GM12878 (cell line): ENCODE measurements at regions not wholly inside any gene's neighbourhood (a gene's known extent, or its start where the extent isn't known, plus 50 kb on each side); places are given as distances from the start of the nearest gene placed in this dataset.

Experiments used
- ATAC-seq: fragments of 200-7000 bp; cut with Tn5 transposase; 3 replicates; pipeline ENCODE4 v1.9.1; 2020; ENCODE audit warnings: mild to moderate bottlenecking, moderate library complexity
- BruUV-seq: library from RNA; stranded (reverse); fragments of 400-500 nt; replicated peaks from 2 replicates; lab custom pipeline; 2021; lab: Mats Ljungman, UMichigan
- CTCF ChIA-PET: fragments of 300-600 bp; sonication (Branson Sonifier 250); formaldehyde crosslinking; extraction: SDS; loops from one replicate; lab custom pipeline; 2021; ENCODE audit warnings: inconsistent platforms; lab: Yijun Ruan, JAX
- POLR2A ChIA-PET: fragments of 350-600 bp; formaldehyde crosslinking; extraction: SDS; loops from one replicate; lab custom pipeline; 2021; ENCODE audit warnings: inconsistent platforms; lab: Charles Lee
- RAD21 ChIA-PET: fragments of 300-600 bp; sonication (Branson Sonifier 250); formaldehyde crosslinking; loops from one replicate; lab custom pipeline; 2023; ENCODE audit warnings: antibody characterized with exemption; ENCODE audit not compliant: unreplicated experiment; lab: Charles Lee
- SMC1A ChIA-PET: fragments of 300-600 bp; sonication (Branson Sonifier 250); formaldehyde crosslinking; loops from one replicate; lab custom pipeline; 2023; ENCODE audit not compliant: unreplicated experiment, uncharacterized antibody; lab: Charles Lee
- DNase-seq: peaks from one replicate; pipeline ENCODE4 v3.0.0-alpha.2; 2011; ENCODE audit warnings: low read depth, low spot score
- FAIRE-seq: peaks from 3 replicates; lab custom pipeline; 2011; peaks lifted over from hg19 to GRCh38; lab: Jason Lieb, UNC
- H2AFZ ChIP-seq: 2 replicates; pipeline ENCODE4 v1.6.0; 2011; ENCODE audit warnings: low read depth, low read length, control low read depth; ENCODE audit not compliant: control insufficient read depth
- H3K27ac ChIP-seq: 2 replicates; pipeline ENCODE4 v1.5.1; 2011; ENCODE audit warnings: control low read depth; ENCODE audit not compliant: control insufficient read depth, insufficient read depth
- H3K27me3 ChIP-seq, 2 experiments: replicated peaks in 1 of 2; 2 replicates each; pipeline versions ENCODE4 v1.6.0 to v1.6.1; 2011; ENCODE audit warnings: low read length in 1 of 2; ENCODE audit not compliant: control insufficient read depth in 2 of 2, insufficient read depth in 2 of 2
- H3K36me3 ChIP-seq, 2 experiments: 2 replicates each; pipeline ENCODE4 v1.5.1; 2011; ENCODE audit warnings: low read length in 1 of 2; ENCODE audit not compliant: control insufficient read depth in 2 of 2, insufficient read depth in 2 of 2
- H3K4me1 ChIP-seq: 2 replicates; pipeline ENCODE4 v1.6.1; 2011; ENCODE audit warnings: mild to moderate bottlenecking, low read length, moderate library complexity, mixed read lengths; ENCODE audit not compliant: control insufficient read depth, insufficient read depth
- H3K4me2 ChIP-seq: 2 replicates; pipeline ENCODE4 v1.6.0; 2011; ENCODE audit warnings: control low read depth; ENCODE audit not compliant: control insufficient read depth, insufficient read depth
- H3K4me3 ChIP-seq: fragments of 200-600 bp; sonication (generic); 2 replicates; pipeline ENCODE4 v1.5.1; 2016
- H3K79me2 ChIP-seq: 2 replicates; pipeline ENCODE4 v1.6.0; 2011; ENCODE audit warnings: low read length; ENCODE audit not compliant: control insufficient read depth, insufficient read depth
- H3K9ac ChIP-seq: 2 replicates; pipeline ENCODE4 v1.8.0; 2011; ENCODE audit warnings: low read length, control low read depth, mixed read lengths; ENCODE audit not compliant: control insufficient read depth, insufficient read depth
- H3K9me3 ChIP-seq: replicated peaks from 3 replicates; pipeline ENCODE4 v1.5.1; 2011; ENCODE audit warnings: mild to moderate bottlenecking, low read length; ENCODE audit not compliant: control insufficient read depth, insufficient read depth
- H4K20me1 ChIP-seq: 2 replicates; pipeline ENCODE4 v1.6.0; 2011; ENCODE audit not compliant: control insufficient read depth, insufficient read depth
- CTCF ChIP-seq, 3 experiments: IDR thresholded peaks in 2 of 3; conservative IDR thresholded peaks in 1 of 3; 2 replicates each; pipeline ENCODE4 v1.5.1; 2011; ENCODE audit warnings: low read depth in 3 of 3, low read length in 3 of 3, mild to moderate bottlenecking in 3 of 3, control low read depth in 2 of 3, moderate library complexity in 2 of 3, inconsistent platforms in 1 of 3, mixed read lengths in 1 of 3; ENCODE audit not compliant: control insufficient read depth in 2 of 3, insufficient read depth in 1 of 3; ENCODE audit errors: extremely low read depth in 1 of 3
- DPF2 ChIP-seq: fragments of 450-650 bp; IDR thresholded peaks from 2 replicates; pipeline ENCODE4 v1.6.1; 2017; ENCODE audit warnings: mild to moderate bottlenecking
- FOXK2 ChIP-seq: fragments of 450-650 bp; IDR thresholded peaks from 2 replicates; pipeline ENCODE4 v1.6.1; 2017; ENCODE audit warnings: mild to moderate bottlenecking, moderate library complexity
- HDAC6 ChIP-seq: fragments of 200-600 bp; sonication (generic); IDR thresholded peaks from one replicate; pipeline ENCODE4 v1.8.0; 2017; ENCODE audit warnings: antibody characterized with exemption; ENCODE audit not compliant: unreplicated experiment
- MYB ChIP-seq: fragments of 150-350 bp; IDR thresholded peaks from 2 replicates; pipeline ENCODE4 v1.6.1; 2014; ENCODE audit warnings: mild to moderate bottlenecking, low read depth, low read length, borderline replicate concordance
- NR2C1 ChIP-seq: fragments of 450-650 bp; IDR thresholded peaks from 2 replicates; pipeline ENCODE4 v1.6.1; 2017; ENCODE audit warnings: antibody characterized with exemption, mild to moderate bottlenecking, moderate library complexity
- PML ChIP-seq: IDR thresholded peaks from 2 replicates; pipeline ENCODE4 v1.6.1; 2012; ENCODE audit warnings: low read length, inconsistent platforms
- RB1 ChIP-seq: fragments of 450-650 bp; formaldehyde crosslinking; IDR thresholded peaks from 2 replicates; pipeline ENCODE4 v1.6.1; 2017; ENCODE audit warnings: mild to moderate bottlenecking, borderline replicate concordance
- RCOR1 ChIP-seq: conservative IDR thresholded peaks from 2 replicates; pipeline ENCODE4 v1.6.1; 2012; ENCODE audit warnings: low read depth, low read length, improper control_type of control experiment
- SIN3A ChIP-seq: IDR thresholded peaks from 2 replicates; pipeline ENCODE4 v1.6.1; 2012; ENCODE audit warnings: low read depth, low read length, improper control_type of control experiment
- SIX5 ChIP-seq: IDR thresholded peaks from 2 replicates; pipeline ENCODE4 v1.6.1; 2011; ENCODE audit warnings: mild to moderate bottlenecking, low read depth, low read length, moderate library complexity; ENCODE audit not compliant: severe bottlenecking
- SMARCA5 ChIP-seq: fragments of 450-650 bp; IDR thresholded peaks from 2 replicates; pipeline ENCODE4 v1.6.1; 2017; ENCODE audit warnings: mild to moderate bottlenecking
- STAT1 ChIP-seq: fragments of 450-650 bp; conservative IDR thresholded peaks from 2 replicates; pipeline ENCODE4 v1.6.1; 2014; ENCODE audit warnings: antibody characterized with exemption, mild to moderate bottlenecking
- ZNF24 ChIP-seq: fragments of 450-650 bp; IDR thresholded peaks from 2 replicates; pipeline ENCODE4 v1.6.1; 2017; ENCODE audit warnings: antibody characterized with exemption, mild to moderate bottlenecking
- WGBS: methylation state at CpG from one replicate; pipeline ENCODE4 v1.1.6; 2016; ENCODE audit warnings: low lambda C conversion rate; ENCODE audit not compliant: insufficient replicate concordance, insufficient coverage; ENCODE audit errors: missing lambda C conversion rate; 5-methylcytosine and 5-hydroxymethylcytosine counted together
- in situ Hi-C: fragments of 300-500 bp; cut with MboI; formaldehyde crosslinking; loops from 9 replicates; pipeline ENCODE4 v1.14.3; 2018; ENCODE audit warnings: mixed read lengths
- intact Hi-C: fragments of 100-400 bp; cut with micrococcal nuclease; formaldehyde crosslinking; loops from one replicate; pipeline ENCODE4 v1.14.2; 2022; ENCODE audit not compliant: unreplicated experiment
- TF ChIP-seq, protein P1 (sequence below): IDR thresholded peaks from 2 replicates; pipeline ENCODE4 v1.6.1; 2012; ENCODE audit warnings: low read depth, low read length, improper control_type of control experiment

DNA sequence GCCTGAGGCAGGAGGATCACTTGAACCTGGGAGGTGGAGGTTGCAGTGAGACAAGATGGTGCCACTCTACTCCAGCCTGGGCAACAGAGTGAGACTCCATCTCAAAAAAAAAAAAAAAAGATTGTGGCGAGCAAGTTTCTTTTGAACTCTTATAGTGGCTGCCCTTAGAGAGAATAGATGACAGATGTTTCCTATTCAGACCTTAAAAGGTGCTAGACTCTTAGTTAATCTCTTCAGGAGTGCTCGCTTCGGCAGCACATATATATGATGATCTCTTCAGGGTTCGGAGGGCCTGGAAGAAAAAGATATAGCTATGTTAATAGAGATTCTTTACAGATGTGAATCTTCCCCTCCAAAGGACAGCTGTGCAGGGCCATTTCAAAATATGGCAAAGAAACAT is 73.1 kb upstream of the AMN1 start:
- WGBS = 86% methylated on average over 4 of the region's 4 CpGs
- Histone ChIP-seq H3K79me2 (no peaks in the 10 kb centered on the region), H4K20me1 (no peaks in the 10 kb centered on the region), H3K27ac (no peak overlapping the region), H2AFZ (no peak overlapping the region)
- POLR2A ChIA-PET = interaction anchor here (0.7 kb wide), 1 partner anchor 55 kb away, joined by 3 read pairs; no protein-coding TSS in a partner anchor
- in situ Hi-C loops (loop anchor here (5.0 kb wide), 1 partner anchor 40 kb away; no protein-coding TSS in a partner anchor), intact Hi-C loops (loop anchor here (10.0 kb wide), 1 partner anchor 397 kb away; no protein-coding TSS in a partner anchor)
- RAD21 ChIA-PET = interaction anchor here (1.4 to 1.7 kb wide), 2 partner anchors 13 to 29 kb away, joined by 3 to 4 read pairs; no protein-coding TSS in a partner anchor
- no peak for DNase-seq
- no TSS peak for BruUV-seq
- no peak for TF ChIP-seq RB1
- TF ChIP-seq RCOR1 = no peak
- TF ChIP-seq, all 136 proteins: peak for 0
- ChIA-PET SMC1A (interaction anchor here (0.9 to 1.8 kb wide), 6 partner anchors 11 to 59 kb away, joined by 3 to 8 read pairs (median 4); no protein-coding TSS in a partner anchor), CTCF (no interaction called here)
- no peak for FAIRE-seq
- peaks cover 13% of the 10 kb centered on the region for H3K4me1 ChIP-seq
- no peaks in the 10 kb centered on the region for H3K36me3 ChIP-seq
- H3K27me3 ChIP-seq = no peaks in the 10 kb centered on the region
- H3K9me3 ChIP-seq = no peaks in the 10 kb centered on the region; the same call in 2 of the 3 replicates
- no peak overlapping the region for H3K4me2 ChIP-seq
- no peak for ATAC-seq
- no peak overlapping the region for H3K9ac ChIP-seq
- no peak overlapping the region for H3K4me3 ChIP-seq

DNA sequence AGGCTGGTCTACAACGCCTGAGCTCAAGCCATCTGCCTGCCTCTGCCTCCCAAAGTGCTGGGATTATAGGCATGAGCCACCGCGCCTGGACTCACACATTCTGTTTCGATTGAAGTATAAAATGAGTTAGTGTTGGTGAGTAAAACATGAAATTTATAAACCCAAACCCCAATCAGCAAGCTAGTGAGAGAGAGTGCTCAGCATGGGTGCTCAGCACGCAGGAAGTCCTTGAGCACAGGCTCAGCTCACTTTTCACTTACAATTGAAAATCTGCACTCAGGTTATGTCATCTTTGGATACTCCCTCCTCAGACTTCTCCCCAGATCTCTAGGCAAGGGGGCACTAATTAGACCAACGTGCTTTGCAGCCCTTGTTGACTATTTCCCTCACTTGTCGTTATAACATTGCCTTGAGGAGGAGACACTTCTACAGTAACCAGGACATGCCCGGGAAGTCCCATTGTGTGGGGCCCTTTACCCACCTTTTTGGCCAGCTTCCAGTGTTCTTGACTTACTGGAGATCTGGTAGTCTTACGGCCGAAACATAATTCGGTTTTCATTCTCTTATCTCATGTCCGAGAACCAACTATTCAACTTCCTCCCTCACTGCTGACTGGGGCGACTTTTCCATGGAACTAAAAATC is 68.5 kb upstream of the AMN1 start:
- no peak for FAIRE-seq
- in situ Hi-C loops (no loop called here), intact Hi-C loops (no loop called here)
- Histone ChIP-seq H4K20me1 (no peaks in the 10 kb centered on the region), H3K27ac (no peak overlapping the region), H3K9me3 (no peaks in the 10 kb centered on the region), H3K4me2 (no peak overlapping the region), H3K9ac (no peak overlapping the region), H3K4me1 (no peaks in the 10 kb centered on the region), H2AFZ (no peak overlapping the region), H3K79me2 (no peaks in the 10 kb centered on the region), H3K4me3 (no peak overlapping the region), H3K27me3 (no peaks in the 10 kb centered on the region), H3K36me3 (no peaks in the 10 kb centered on the region)
- SMC1A ChIA-PET = interaction anchor here (1.3 kb wide), 1 partner anchor 144 kb away, joined by 3 read pairs; no protein-coding TSS in a partner anchor
- no peak; the same call in 2 of the 3 replicates for ATAC-seq
- no peak for DNase-seq
- RAD21 ChIA-PET = no interaction called here
- WGBS = 94% methylated on average over 13 of the region's 13 CpGs
- CTCF ChIA-PET = no interaction called here
- no TSS peak for BruUV-seq
- POLR2A ChIA-PET = no interaction called here
- TF ChIP-seq HDAC6 (no peak), SIN3A (no peak), NR2C1 (no peak), SMARCA5 (no peak), ZNF24 (no peak), STAT1 (no peak), SIX5 (no peak), MYB (no peak), CTCF (IDR thresholded peaks at IDR 0.05 in 2 of 3, conservative IDR thresholded peaks at IDR 0.05 in 1 of 3; ENCODE audit: control insufficient read depth in 2 of 3, extremely low read depth in 1 of 3, insufficient read depth in 1 of 3, low read depth in 3 of 3, low read length in 3 of 3) (no peak), DPF2 (no peak), FOXK2 (no peak), PML (no peak)
- TF ChIP-seq, protein P1, sequence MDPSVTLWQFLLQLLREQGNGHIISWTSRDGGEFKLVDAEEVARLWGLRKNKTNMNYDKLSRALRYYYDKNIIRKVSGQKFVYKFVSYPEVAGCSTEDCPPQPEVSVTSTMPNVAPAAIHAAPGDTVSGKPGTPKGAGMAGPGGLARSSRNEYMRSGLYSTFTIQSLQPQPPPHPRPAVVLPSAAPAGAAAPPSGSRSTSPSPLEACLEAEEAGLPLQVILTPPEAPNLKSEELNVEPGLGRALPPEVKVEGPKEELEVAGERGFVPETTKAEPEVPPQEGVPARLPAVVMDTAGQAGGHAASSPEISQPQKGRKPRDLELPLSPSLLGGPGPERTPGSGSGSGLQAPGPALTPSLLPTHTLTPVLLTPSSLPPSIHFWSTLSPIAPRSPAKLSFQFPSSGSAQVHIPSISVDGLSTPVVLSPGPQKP = no peak
